DOHH2 (cell line): ENCODE measurements at regions not wholly inside any gene's neighbourhood (a gene's known extent, or its start where the extent isn't known, plus 50 kb on each side); places are given as distances from the start of the nearest gene placed in this dataset.

Experiments
- H3F3A ChIP-seq: fragments of 200-600 bp; sonication (generic), shearing (Covaris generic); 2 replicates; pipeline ENCODE4 v1.6.0; 2016; ENCODE audit warnings: antibody characterized with exemption, mild to moderate bottlenecking; ENCODE audit not compliant: control insufficient read depth, insufficient read depth
- H3K27ac ChIP-seq: fragments of 200-600 bp; sonication (generic); 2 replicates; pipeline ENCODE4 v1.5.1; 2014; ENCODE audit warnings: low read depth, mild to moderate bottlenecking, low read length, moderate library complexity
- H3K27me3 ChIP-seq: fragments of 200-600 bp; sonication (generic); 2 replicates; pipeline ENCODE4 v1.6.1; 2014; ENCODE audit warnings: mild to moderate bottlenecking, low read length, mixed read lengths; ENCODE audit not compliant: control insufficient read depth
- H3K36me3 ChIP-seq: fragments of 200-600 bp; sonication (generic); 2 replicates; pipeline ENCODE4 v1.6.1; 2014; ENCODE audit warnings: mild to moderate bottlenecking, low read length, moderate library complexity, mixed read lengths; ENCODE audit not compliant: control insufficient read depth
- H3K4me1 ChIP-seq: fragments of 200-600 bp; sonication (generic); 2 replicates; pipeline ENCODE4 v1.6.1; 2014; ENCODE audit warnings: mild to moderate bottlenecking, low read length, mixed read lengths; ENCODE audit not compliant: control insufficient read depth
- H3K4me2 ChIP-seq: fragments of 200-600 bp; sonication (generic); 2 replicates; pipeline ENCODE4 v1.6.0; 2014; ENCODE audit warnings: mild to moderate bottlenecking, low read length, moderate library complexity
- H3K4me3 ChIP-seq: fragments of 200-600 bp; sonication (generic); 2 replicates; pipeline ENCODE4 v1.5.1; 2014; ENCODE audit warnings: mild to moderate bottlenecking, low read length, mixed read lengths
- H3K79me2 ChIP-seq: fragments of 200-600 bp; sonication (generic); 2 replicates; pipeline ENCODE4 v1.6.1; 2014; ENCODE audit warnings: mild to moderate bottlenecking, low read length, mixed read lengths; ENCODE audit not compliant: control insufficient read depth
- H3K9me2 ChIP-seq: fragments of 200-600 bp; sonication (generic); replicated peaks from 2 replicates; pipeline ENCODE4 v1.6.1; 2014; ENCODE audit warnings: mild to moderate bottlenecking, low read length, mixed read lengths; ENCODE audit not compliant: control insufficient read depth
- H3K9me3 ChIP-seq: fragments of 200-600 bp; sonication (generic); 2 replicates; pipeline ENCODE4 v1.6.1; 2014; ENCODE audit warnings: antibody characterized with exemption, low read length, mixed read lengths; ENCODE audit not compliant: control insufficient read depth, insufficient read depth
- H4K20me1 ChIP-seq: fragments of 200-600 bp; sonication (generic); 2 replicates; pipeline ENCODE4 v1.6.0; 2014; ENCODE audit warnings: low read depth, mild to moderate bottlenecking, antibody characterized with exemption, low read length, moderate library complexity; ENCODE audit not compliant: control insufficient read depth, insufficient read depth
- CTCF ChIP-seq: fragments of 200-600 bp; sonication (generic); IDR thresholded peaks from one replicate; pipeline ENCODE4 v1.5.1; 2014; ENCODE audit warnings: antibody characterized with exemption, mild to moderate bottlenecking, low read depth, low read length; ENCODE audit not compliant: poor library complexity, severe bottlenecking
- EZH2phosphoT487 ChIP-seq: fragments of 200-600 bp; sonication (generic); IDR thresholded peaks from 2 replicates; pipeline ENCODE4 v1.6.1; 2017; ENCODE audit warnings: borderline replicate concordance, mild to moderate bottlenecking, antibody characterized with exemption, low read length, moderate library complexity, mixed read lengths

GRCh38 chr20:16942756-16943155 lies 194.6 kb downstream of the OTOR start:
- no peak for TF ChIP-seq CTCF
- Histone ChIP-seq H3K9me3 (no peaks in the 10 kb centered on the region), H3K27me3 (no peaks in the 10 kb centered on the region), H4K20me1 (no peaks in the 10 kb centered on the region), H3K4me1 (no peaks in the 10 kb centered on the region), H3K4me3 (no peak overlapping the region), H3K79me2 (no peaks in the 10 kb centered on the region), H3K36me3 (no peaks in the 10 kb centered on the region), H3F3A (no peaks in the 10 kb centered on the region), H3K4me2 (no peak overlapping the region), H3K27ac (no peak overlapping the region), H3K9me2 (no peaks in the 10 kb centered on the region)

- Histone ChIP-seq H3K9me2 (no peaks in the 10 kb centered on the region), H4K20me1 (no peaks in the 10 kb centered on the region), H3K4me1 (no peaks in the 10 kb centered on the region), H3K27me3 (no peaks in the 10 kb centered on the region), H3K4me3 (no peak overlapping the region), H3K79me2 (no peaks in the 10 kb centered on the region), H3K27ac (no peak overlapping the region), H3F3A (no peaks in the 10 kb centered on the region), H3K36me3 (no peaks in the 10 kb centered on the region), H3K9me3 (no peaks in the 10 kb centered on the region), H3K4me2 (no peak overlapping the region)
- no peak for TF ChIP-seq CTCF
These were observed 196.6 kb downstream of the OTOR start for GRCh38 chr20:16944745-16945144.

- TF ChIP-seq CTCF = no peak
- no peak for TF ChIP-seq EZH2phosphoT487
- no peaks in the 10 kb centered on the region for H4K20me1 ChIP-seq
- H3F3A ChIP-seq = no peaks in the 10 kb centered on the region
- H3K9me3 ChIP-seq = no peaks in the 10 kb centered on the region
- no peak overlapping the region for H3K27ac ChIP-seq
- no peaks in the 10 kb centered on the region for H3K9me2 ChIP-seq
- no peak overlapping the region for H3K4me3 ChIP-seq
- no peaks in the 10 kb centered on the region for H3K79me2 ChIP-seq
- no peaks in the 10 kb centered on the region for H3K36me3 ChIP-seq
- H3K4me2 ChIP-seq = no peak overlapping the region
- no peaks in the 10 kb centered on the region for H3K27me3 ChIP-seq
- H3K4me1 ChIP-seq = no peaks in the 10 kb centered on the region
These were observed 197.5 kb downstream of the OTOR start for GRCh38 chr20:16945619-16946018.

GRCh38 chr20:16946097-16946496 lies 197.9 kb downstream of the OTOR start:
- H3F3A ChIP-seq = no peaks in the 10 kb centered on the region
- no peak for TF ChIP-seq EZH2phosphoT487
- no peak for TF ChIP-seq CTCF

More at GRCh38 chr20:16946097-16946496, 197.9 kb downstream of the OTOR start:
- Histone ChIP-seq H3K27ac (no peak overlapping the region), H3K4me3 (no peak overlapping the region), H3K4me1 (no peaks in the 10 kb centered on the region), H3K27me3 (no peaks in the 10 kb centered on the region), H3K9me2 (no peaks in the 10 kb centered on the region), H3K36me3 (no peaks in the 10 kb centered on the region), H3K9me3 (no peaks in the 10 kb centered on the region), H4K20me1 (no peaks in the 10 kb centered on the region), H3K4me2 (no peak overlapping the region), H3K79me2 (no peaks in the 10 kb centered on the region)
